Activated CD4-positive, CD25-positive, alpha-beta regulatory T cell (primary cell): ENCODE measurements at regions not wholly inside any gene's neighbourhood (a gene's known extent, or its start where the extent isn't known, plus 50 kb on each side); places are given as distances from the start of the nearest gene placed in this dataset.

Experiments used
- DNase-seq, 4 experiments: peaks; one replicate each; lab custom pipeline; 2025; lab: John Stamatoyannopoulos, UW

- no peak for DNase-seq
These were observed 119.1 kb downstream of the MN1 start for GRCh38 chr22:27682437-27682836.

- no peak for DNase-seq
These were observed 116.7 kb downstream of the MN1 start for GRCh38 chr22:27684901-27685300.

- DNase-seq = no peak
These were observed 116.0 kb downstream of the MN1 start for GRCh38 chr22:27685515-27685914.

- DNase-seq = no peak
These were observed 115.6 kb downstream of the MN1 start for GRCh38 chr22:27685970-27686369.

- DNase-seq = no peak
These were observed 115.0 kb downstream of the MN1 start for GRCh38 chr22:27686534-27686933.

GRCh38 chr22:27687984-27688545, 113.5 kb downstream of the MN1 start:
- DNase-seq = no peak

GRCh38 chr22:27689664-27690063, 111.9 kb downstream of the MN1 start:
- no peak for DNase-seq

GRCh38 chr22:27690599-27690998, 111.0 kb downstream of the MN1 start:
- DNase-seq = no peak

GRCh38 chr22:27692243-27692642, 109.3 kb downstream of the MN1 start:
- DNase-seq = no peak

- no peak for DNase-seq
These were observed 105.6 kb downstream of the MN1 start for GRCh38 chr22:27695925-27696324.

- no peak for DNase-seq
These were observed 103.7 kb downstream of the MN1 start for GRCh38 chr22:27697888-27698287.
